ENCODE measurements at regions not wholly inside any gene's neighbourhood (a gene's known extent, or its start where the extent isn't known, plus 50 kb on each side); places are given as distances from the start of the nearest gene placed in this dataset.
"Not testable (repeated sequence)": the region's sequence is repeated elsewhere in the genome, so short reads cannot be mapped to it uniquely, and the experiment has no call there.

GRCh38 chr10:47622719-47623118, 99.3 kb upstream of the AGAP9 start:
- DNase-seq (ENCODE audit: low read depth): not testable (repeated sequence)

- DNase-seq (ENCODE audit: low read depth): not testable (repeated sequence)
Measured at GRCh38 chr10:47619300-47620012, 96.0 kb upstream of the AGAP9 start.

GRCh38 chr10:47609311-47609710, 85.9 kb upstream of the AGAP9 start:
- DNase-seq (ENCODE audit: low read depth): not testable (repeated sequence)

GRCh38 chr10:47605791-47606773, 82.6 kb upstream of the AGAP9 start:
- not testable (repeated sequence) for DNase-seq (ENCODE audit: low read depth)

- not testable (repeated sequence) for DNase-seq (ENCODE audit: low read depth)
Measured at GRCh38 chr10:47600604-47601003, 77.2 kb upstream of the AGAP9 start.

GRCh38 chr10:47600127-47600526, 76.7 kb upstream of the AGAP9 start:
- not testable (repeated sequence) for DNase-seq (ENCODE audit: low read depth)

- not testable (repeated sequence) for DNase-seq (ENCODE audit: low read depth)
Measured at GRCh38 chr10:47599657-47600056, 76.2 kb upstream of the AGAP9 start.

- DNase-seq (ENCODE audit: low read depth): not testable (repeated sequence)
Measured at GRCh38 chr10:47593805-47594204, 70.4 kb upstream of the AGAP9 start.

- DNase-seq (ENCODE audit: low read depth): not testable (repeated sequence)
Measured at GRCh38 chr10:47593129-47593528, 69.7 kb upstream of the AGAP9 start.

GRCh38 chr10:47590956-47591355, 67.5 kb upstream of the AGAP9 start:
- not testable (repeated sequence) for DNase-seq (ENCODE audit: low read depth)

- DNase-seq (ENCODE audit: low read depth): not testable (repeated sequence)
Measured at GRCh38 chr10:47590534-47590933, 67.1 kb upstream of the AGAP9 start.

- not testable (repeated sequence) for DNase-seq (ENCODE audit: low read depth)
Measured at GRCh38 chr10:47582051-47582450, 58.6 kb upstream of the AGAP9 start.

- not testable (repeated sequence) for DNase-seq (ENCODE audit: low read depth)
Measured at GRCh38 chr10:47580063-47580462, 56.6 kb upstream of the AGAP9 start.

GRCh38 chr10:47578547-47578946, 55.1 kb upstream of the AGAP9 start:
- not testable (repeated sequence) for DNase-seq (ENCODE audit: low read depth)
